GM10266 (cell line): ENCODE measurements at regions not wholly inside any gene's neighbourhood (a gene's known extent, or its start where the extent isn't known, plus 50 kb on each side); places are given as distances from the start of the nearest gene placed in this dataset.

Source experiments
- DNase-seq: peaks from one replicate; pipeline ENCODE4 v3.0.0; 2012; ENCODE audit errors: extremely low spot score
- CTCF ChIP-seq: IDR thresholded peaks from 2 replicates; pipeline ENCODE4 v1.5.1; 2012; ENCODE audit warnings: mild to moderate bottlenecking, low read depth; ENCODE audit not compliant: control insufficient read depth, insufficient read depth; ENCODE audit errors: missing control alignments

- no peak for DNase-seq
- TF ChIP-seq CTCF: no peak
Measured at GRCh38 chr1:194512957-194513356, 1326.5 kb upstream of the B3GALT2 start.

- TF ChIP-seq CTCF: no peak
Measured at GRCh38 chr1:194512345-194512744, 1325.9 kb upstream of the B3GALT2 start.

GRCh38 chr1:194503209-194503608, 1316.8 kb upstream of the B3GALT2 start:
- no peak for TF ChIP-seq CTCF
- DNase-seq: no peak

More at GRCh38 chr1:194512345-194512744, 1325.9 kb upstream of the B3GALT2 start:
- DNase-seq: no peak

GRCh38 chr1:194495434-194495833, 1309.0 kb upstream of the B3GALT2 start:
- no peak for DNase-seq
- TF ChIP-seq CTCF: no peak

- no peak for TF ChIP-seq CTCF
Measured at GRCh38 chr1:194487172-194487571, 1300.8 kb upstream of the B3GALT2 start.

GRCh38 chr1:194485432-194485831, 1299.0 kb upstream of the B3GALT2 start:
- no peak for DNase-seq
- no peak for TF ChIP-seq CTCF

More at GRCh38 chr1:194487172-194487571, 1300.8 kb upstream of the B3GALT2 start:
- DNase-seq: no peak

- TF ChIP-seq CTCF: no peak
- DNase-seq: no peak
Measured at GRCh38 chr1:194478731-194479130, 1292.3 kb upstream of the B3GALT2 start.

- no peak for DNase-seq
- TF ChIP-seq CTCF: no peak
Measured at GRCh38 chr1:194477908-194478307, 1291.5 kb upstream of the B3GALT2 start.
